ENCODE measurements at regions not wholly inside any gene's neighbourhood (a gene's known extent, or its start where the extent isn't known, plus 50 kb on each side); places are given as distances from the start of the nearest gene placed in this dataset.

GRCh38 chr7:19587291-19587690, 121.5 kb downstream of the POLR1F start:
- CTCF ChIA-PET: interaction anchor here (1.0 kb wide), 3 partner anchors 17 to 1235 kb away, joined by 3 to 5 read pairs (median 3); no protein-coding TSS in a partner anchor
- no peaks in the 10 kb centered on the region for H3K4me1 ChIP-seq (ENCODE audit: control insufficient read depth in 1 of 2, insufficient read depth in 2 of 2, low read depth in 1 of 2, low read length in 1 of 2)

More at GRCh38 chr7:19587291-19587690, 121.5 kb downstream of the POLR1F start:
- Histone ChIP-seq H2AFZ (ENCODE audit: low read depth) (no peak overlapping the region), H3K4me3 (ENCODE audit: low read depth in 2 of 2, low read length in 1 of 2) (no peak overlapping the region), H4K20me1 (ENCODE audit: insufficient read depth) (no peaks in the 10 kb centered on the region), H3K9me2 (0 out of 2 replicates have a peak, but pooled peaks cover 3% of the 10 kb centered on the region), H3K27ac (ENCODE audit: low read depth in 2 of 2, low read length in 1 of 2) (no peak overlapping the region), H3K27me3 (ENCODE audit: insufficient read depth) (no peaks in the 10 kb centered on the region), H3K4me2 (no peak overlapping the region), H3K79me2 (ENCODE audit: insufficient read depth) (no peaks in the 10 kb centered on the region), H3F3A (replicated peaks; ENCODE audit: insufficient read depth) (no peaks in the 10 kb centered on the region), H3K36me3 (replicated peaks in 1 of 2; ENCODE audit: control insufficient read depth in 1 of 2, insufficient read depth in 2 of 2, low read length in 1 of 2) (no peaks in the 10 kb centered on the region), H3K9ac (no peak overlapping the region), H3K9me3 (no peaks in the 10 kb centered on the region)
- WGBS (ENCODE audit: low lambda C conversion rate): 4% methylated on average over 2 of the region's 2 CpGs
- POLR2A ChIA-PET: no interaction called here
- TF ChIP-seq RAD21 (IDR thresholded peaks at IDR 0.05; ENCODE audit: low read length) (peak; percentile 21; the same call in 1 of the 2 replicates), REST (IDR thresholded peaks at IDR 0.05; ENCODE audit: low read depth, low read length) (no peak), CTCF (IDR thresholded peaks at IDR 0.05) (peak; percentile 30; the same call in 1 of the 2 replicates)
- DNase-seq: no peak
